ENCODE measurements at regions not wholly inside any gene's neighbourhood (a gene's known extent, or its start where the extent isn't known, plus 50 kb on each side); places are given as distances from the start of the nearest gene placed in this dataset.
A peak's percentile ranks its signal among the peaks of the same experiment; 100 is the strongest.
"Not testable (repeated sequence)": the region's sequence is repeated elsewhere in the genome, so short reads cannot be mapped to it uniquely, and the experiment has no call there.

DNA sequence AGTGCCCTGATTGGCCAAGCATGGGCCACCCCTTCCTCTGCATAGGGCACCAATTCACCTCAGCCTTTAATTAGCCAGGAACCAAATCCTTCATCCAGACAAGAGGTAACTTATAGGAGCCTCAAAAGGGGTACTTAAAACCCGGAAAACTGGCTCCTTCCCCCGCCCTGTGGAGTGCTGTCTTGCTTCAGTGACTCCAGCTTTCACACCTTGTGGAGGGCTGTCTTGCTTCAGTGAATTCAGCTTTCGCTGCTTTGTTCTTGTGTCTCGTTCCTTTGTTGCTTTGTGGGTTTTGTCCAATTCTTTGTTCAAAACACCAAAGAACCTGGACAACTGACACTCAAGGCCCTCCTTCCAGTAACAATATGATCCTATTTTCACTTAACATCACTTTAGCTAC lies 82.2 kb upstream of the FRG1 start:
- Histone ChIP-seq H4K20me1 (no peaks in the 10 kb centered on the region), H3K27ac (no peak overlapping the region), H3K9ac (no peak overlapping the region), H3K27me3 (no peaks in the 10 kb centered on the region), H3K9me3 (peaks cover 14% of the 10 kb centered on the region), H3K4me1 (peaks cover 7% of the 10 kb centered on the region), H3K36me3 (no peaks in the 10 kb centered on the region), H3K4me2 (peak overlapping the region; percentile 35), H3K4me3 (no peak overlapping the region)
- no peak for TF ChIP-seq Cebpa-rat (IDR thresholded peaks at IDR 0.05)

DNA sequence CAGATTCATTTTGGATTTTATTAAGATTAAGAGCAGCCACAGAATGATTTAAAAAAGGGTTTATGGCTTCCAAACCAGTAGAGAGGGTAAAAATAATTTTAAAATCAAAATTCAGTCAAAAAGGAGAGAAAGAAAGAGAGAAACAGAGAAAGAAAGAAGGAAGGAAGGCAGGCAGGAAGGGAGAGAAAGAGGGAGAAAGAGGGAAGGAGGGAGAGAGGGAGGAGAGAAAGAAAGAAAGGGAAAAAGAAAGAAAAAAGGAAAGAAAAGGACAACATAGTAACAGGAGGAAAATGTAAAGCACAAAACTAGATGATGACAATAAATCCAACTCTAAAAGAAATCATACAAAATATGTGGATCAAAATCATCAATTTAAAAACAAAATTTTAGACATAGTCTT lies 79.6 kb upstream of the FRG1 start:
- H3K4me2 ChIP-seq = no peak overlapping the region
- no peaks in the 10 kb centered on the region for H3K27me3 ChIP-seq
- no peak overlapping the region for H3K27ac ChIP-seq
- no peaks in the 10 kb centered on the region for H3K9me3 ChIP-seq
- no peaks in the 10 kb centered on the region for H3K36me3 ChIP-seq
- no peak for TF ChIP-seq Cebpa-rat (IDR thresholded peaks at IDR 0.05)
- H3K4me3 ChIP-seq = no peak overlapping the region
- H3K9ac ChIP-seq = no peak overlapping the region
- no peaks in the 10 kb centered on the region for H4K20me1 ChIP-seq
- peaks cover 7% of the 10 kb centered on the region for H3K4me1 ChIP-seq

DNA sequence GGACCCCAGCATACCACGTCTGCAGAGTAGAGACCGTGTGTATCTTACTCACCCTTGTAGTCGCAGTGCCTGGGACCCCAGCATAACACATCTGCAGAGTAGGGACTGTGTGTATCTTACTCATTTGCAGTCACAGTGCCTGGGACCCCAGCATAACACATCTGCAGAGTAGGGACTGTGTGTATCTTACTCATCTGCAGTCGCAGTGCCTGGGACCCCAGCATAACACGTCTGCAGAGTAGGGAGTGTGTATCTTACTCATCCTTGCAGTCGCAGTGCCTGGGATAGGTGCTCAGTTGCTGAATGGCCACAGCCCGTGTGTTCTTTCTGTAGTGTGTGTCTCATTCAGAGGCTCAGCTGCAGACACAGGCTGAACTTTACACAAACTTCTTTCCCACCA lies 71.4 kb upstream of the FRG1 start:
- no peaks in the 10 kb centered on the region for H3K36me3 ChIP-seq
- H3K4me3 ChIP-seq = no peak overlapping the region
- no peaks in the 10 kb centered on the region for H4K20me1 ChIP-seq
- H3K9ac ChIP-seq = no peak overlapping the region
- no peak overlapping the region for H3K4me2 ChIP-seq
- no peaks in the 10 kb centered on the region for H3K27me3 ChIP-seq
- no peaks in the 10 kb centered on the region for H3K9me3 ChIP-seq
- no peak for TF ChIP-seq Cebpa-rat (IDR thresholded peaks at IDR 0.05)
- H3K27ac ChIP-seq = no peak overlapping the region
- H3K4me1 ChIP-seq = no peaks in the 10 kb centered on the region

DNA sequence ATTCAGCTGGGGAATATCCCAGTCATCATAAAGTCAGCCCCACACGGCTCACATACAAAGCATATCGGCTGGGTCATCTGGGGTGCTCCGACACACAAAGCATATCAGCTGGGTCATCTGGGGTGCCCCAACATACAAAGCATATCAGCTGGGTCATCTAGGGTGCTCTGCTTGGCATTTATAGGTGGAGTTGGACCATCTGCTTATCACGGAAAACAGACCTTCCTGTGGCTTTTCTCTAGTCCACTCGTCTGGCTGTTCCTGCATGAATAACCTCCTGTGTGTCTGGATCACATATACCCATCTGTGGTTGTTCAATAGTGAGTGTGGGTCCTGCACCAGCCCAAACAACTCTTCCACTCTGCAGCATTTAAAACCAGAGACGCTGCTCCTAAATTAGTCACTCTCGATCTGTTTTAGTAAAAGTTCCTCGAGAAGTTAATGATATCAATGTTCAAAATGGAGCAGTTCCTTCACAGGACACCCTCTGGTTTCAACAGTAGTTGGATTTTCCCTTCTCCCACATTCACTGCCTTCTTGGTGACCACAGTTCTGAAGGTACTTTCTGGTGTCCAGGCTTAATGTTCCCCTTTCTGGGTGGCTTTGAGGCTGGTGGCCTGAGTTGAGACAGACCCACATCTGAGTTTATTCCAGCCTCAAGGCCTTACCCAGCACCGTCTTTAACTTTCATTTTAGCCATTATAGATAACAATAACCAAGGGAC lies 70.0 kb upstream of the FRG1 start:
- no peaks in the 10 kb centered on the region for H3K27me3 ChIP-seq
- no peak overlapping the region for H3K4me3 ChIP-seq
- H4K20me1 ChIP-seq = no peaks in the 10 kb centered on the region
- no peak for TF ChIP-seq Cebpa-rat (IDR thresholded peaks at IDR 0.05)
- H3K4me1 ChIP-seq = no peaks in the 10 kb centered on the region
- no peak overlapping the region for H3K27ac ChIP-seq
- no peaks in the 10 kb centered on the region for H3K36me3 ChIP-seq
- H3K9ac ChIP-seq = no peak overlapping the region
- H3K9me3 ChIP-seq = no peaks in the 10 kb centered on the region
- H3K4me2 ChIP-seq = no peak overlapping the region

DNA sequence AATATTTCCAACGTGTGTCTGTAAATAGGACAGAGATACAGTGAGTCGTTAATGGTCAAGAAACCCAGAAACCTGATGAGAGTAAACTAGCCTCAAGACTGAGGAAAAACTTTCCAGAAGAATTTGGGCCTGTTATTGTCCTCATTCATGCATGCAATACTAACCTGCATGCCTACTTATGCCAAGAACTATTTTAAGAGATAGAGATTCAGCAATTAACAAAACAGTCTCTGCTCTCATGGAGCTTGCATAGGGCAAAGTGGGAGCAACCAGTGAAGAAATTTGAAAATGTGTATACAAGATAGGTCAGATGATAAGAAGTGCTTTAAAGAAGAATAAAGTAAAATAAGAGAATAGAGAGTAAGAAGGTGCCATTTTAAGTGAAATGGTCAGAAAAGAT lies 66.1 kb upstream of the FRG1 start:
- Histone ChIP-seq H3K36me3 (no peaks in the 10 kb centered on the region), H3K4me2 (no peak overlapping the region), H3K9me3 (no peaks in the 10 kb centered on the region), H3K9ac (no peak overlapping the region), H3K4me3 (no peak overlapping the region), H4K20me1 (no peaks in the 10 kb centered on the region), H3K27me3 (no peaks in the 10 kb centered on the region), H3K4me1 (no peaks in the 10 kb centered on the region), H3K27ac (no peak overlapping the region)
- no peak for TF ChIP-seq Cebpa-rat (IDR thresholded peaks at IDR 0.05)

DNA sequence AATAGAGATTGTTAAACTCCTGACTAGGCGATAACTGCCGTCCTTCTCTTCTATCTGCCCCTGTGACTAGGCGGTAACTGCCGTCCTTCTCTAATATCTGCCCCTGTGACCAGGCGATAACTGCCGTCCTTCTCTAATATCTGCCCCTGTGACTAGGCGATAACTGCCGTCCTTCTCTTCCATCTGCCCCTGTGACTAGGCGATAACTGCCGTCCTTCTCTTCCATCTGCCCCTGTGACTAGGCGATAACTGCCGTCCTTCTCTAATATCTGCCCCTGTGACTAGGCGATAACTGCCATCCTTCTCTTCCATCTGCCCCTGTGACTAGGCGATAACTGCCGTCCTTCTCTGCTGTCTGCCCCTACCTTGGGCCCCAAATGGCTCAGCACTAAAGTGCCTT lies 59.5 kb upstream of the FRG1 start:
- H4K20me1 ChIP-seq, H3K9ac ChIP-seq, H3K4me1 ChIP-seq, H3K27me3 ChIP-seq, H3K4me3 ChIP-seq, H3K9me3 ChIP-seq, H3K36me3 ChIP-seq, H3K4me2 ChIP-seq, H3K27ac ChIP-seq: not testable (repeated sequence)

DNA sequence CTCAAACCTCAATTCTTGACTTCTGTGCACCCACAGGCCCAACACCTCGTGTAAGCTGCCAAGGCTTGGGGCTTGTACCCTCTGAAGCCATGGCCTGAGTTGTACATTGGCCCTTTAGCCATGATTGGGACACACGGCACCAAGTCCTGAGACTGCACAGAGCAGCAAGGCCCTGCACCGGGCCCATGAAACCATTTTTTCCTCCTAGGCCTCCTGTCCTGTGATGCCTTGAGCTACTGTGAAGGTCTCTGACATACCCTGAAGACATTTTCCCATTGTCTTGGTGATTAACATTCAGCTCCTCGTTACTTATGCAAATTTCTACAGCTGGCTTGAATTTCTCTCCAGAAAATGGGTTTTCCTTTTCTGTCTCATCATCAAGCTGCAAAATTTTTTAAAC lies 52.3 kb upstream of the FRG1 start:
- H3K27me3 ChIP-seq, H3K36me3 ChIP-seq, H3K4me3 ChIP-seq, H4K20me1 ChIP-seq, H3K4me1 ChIP-seq, H3K4me2 ChIP-seq, H3K9ac ChIP-seq, H3K27ac ChIP-seq: not testable (repeated sequence)
- peaks cover 25% of the 10 kb centered on the region for H3K9me3 ChIP-seq
